HepG2 (cell line): ENCODE measurements at regions not wholly inside any gene's neighbourhood (a gene's known extent, or its start where the extent isn't known, plus 50 kb on each side); places are given as distances from the start of the nearest gene placed in this dataset.

ENCODE experiments used
- ATAC-seq: fragments of 200-7000 bp; cut with Tn5 transposase; 3 replicates; pipeline ENCODE4 v1.9.1; 2020; ENCODE audit warnings: mild to moderate bottlenecking, moderate library complexity
- BruUV-seq: library from RNA; stranded (reverse); fragments of 400-500 nt; replicated peaks from 2 replicates; lab custom pipeline; 2021; lab: Mats Ljungman, UMichigan
- CTCF ChIA-PET: fragments of 300-600 bp; formaldehyde crosslinking; extraction: SDS; loops from one replicate; lab custom pipeline; 2021; ENCODE audit warnings: low total read pairs, inconsistent platforms, low intra/inter-chr PET ratio; lab: Yijun Ruan, JAX
- POLR2A ChIA-PET: fragments of 350-600 bp; sonication (Branson Sonifier 250); formaldehyde crosslinking; loops from one replicate; lab custom pipeline; 2020; ENCODE audit warnings: antibody characterized with exemption, inconsistent platforms; lab: Yijun Ruan, JAX
- DNase-seq: peaks from one replicate; pipeline ENCODE4 v3.0.0-alpha.2; 2015; ENCODE audit warnings: low spot score
- FAIRE-seq: peaks from 3 replicates; lab custom pipeline; 2011; peaks lifted over from hg19 to GRCh38; lab: Jason Lieb, UNC
- H2AFZ ChIP-seq: one replicate; pipeline ENCODE4 v1.6.1; 2011; ENCODE audit warnings: low read length, inconsistent platforms
- H3K27ac ChIP-seq: fragments of 300-600 bp; 3 replicates; pipeline ENCODE4 v1.8.0; 2011; ENCODE audit warnings: mixed run types, mild to moderate bottlenecking, mixed read lengths, low read length, inconsistent platforms; ENCODE audit not compliant: insufficient read depth; ENCODE audit errors: extremely low read length
- H3K27me3 ChIP-seq, 2 experiments: fragments of 200-600 bp in 1 of 2; 2 replicates in 1 of 2; 3 replicates in 1 of 2; pipeline versions ENCODE4 v1.6.0 to v1.8.0; 2011; ENCODE audit warnings: low read length in 2 of 2, mild to moderate bottlenecking in 2 of 2, moderate library complexity in 2 of 2, inconsistent platforms in 1 of 2; ENCODE audit not compliant: insufficient read depth in 2 of 2, control insufficient read depth in 1 of 2
- H3K36me3 ChIP-seq, 2 experiments: fragments of 200-600 bp in 1 of 2; replicated peaks in 1 of 2; 2 replicates in 1 of 2; 3 replicates in 1 of 2; pipeline versions ENCODE4 v1.5.1 to v1.8.0; 2011; ENCODE audit warnings: low read length in 2 of 2, inconsistent platforms in 1 of 2; ENCODE audit not compliant: insufficient read depth in 2 of 2, control insufficient read depth in 1 of 2
- H3K4me1 ChIP-seq: 2 replicates; pipeline ENCODE4 v1.5.1; 2012; ENCODE audit warnings: low read length, inconsistent platforms; ENCODE audit not compliant: insufficient read depth
- H3K4me2 ChIP-seq: 2 replicates; pipeline ENCODE4 v1.6.0; 2011; ENCODE audit warnings: low read depth, low read length, inconsistent platforms
- H3K4me3 ChIP-seq, 3 experiments: fragments of 200-600 bp in 1 of 3; sonication (generic), shearing (Covaris generic) in 1 of 3; replicated peaks in 1 of 3; 2 replicates each; pipeline ENCODE4 v1.5.1; 2011 to 2016; ENCODE audit warnings: low read length in 3 of 3, inconsistent platforms in 2 of 3, low read depth in 2 of 3, mild to moderate bottlenecking in 2 of 3, control low read depth in 1 of 3, mixed read lengths in 1 of 3; ENCODE audit not compliant: insufficient read depth in 1 of 3
- H3K79me2 ChIP-seq: one replicate; pipeline ENCODE4 v1.6.1; 2011; ENCODE audit warnings: low read length, inconsistent platforms; ENCODE audit not compliant: insufficient read depth
- H3K9ac ChIP-seq: 2 replicates; pipeline ENCODE4 v1.6.0; 2011; ENCODE audit warnings: mild to moderate bottlenecking, low read depth, low read length, inconsistent platforms; ENCODE audit not compliant: insufficient read depth
- H3K9me3 ChIP-seq: 2 replicates; pipeline ENCODE4 v1.5.1; 2012; ENCODE audit warnings: mild to moderate bottlenecking, low read length
- H4K20me1 ChIP-seq: 2 replicates; pipeline ENCODE4 v1.6.0; 2011; ENCODE audit warnings: inconsistent platforms, mild to moderate bottlenecking, low read length, moderate library complexity; ENCODE audit not compliant: insufficient read depth
- IRF2 ChIP-seq: IDR thresholded peaks from 2 replicates; pipeline ENCODE4 v1.6.1; 2018; ENCODE audit warnings: missing genetic modification reagents, missing compliant biosample characterization
- RCOR2 ChIP-seq: IDR thresholded peaks from 2 replicates; pipeline ENCODE4 v1.6.1; 2016; ENCODE audit warnings: missing biosample characterization, missing genetic modification reagents
- RELA ChIP-seq: sonication (generic); formaldehyde crosslinking; IDR thresholded peaks from 2 replicates; pipeline ENCODE4 v1.4.0; 2020; ENCODE audit warnings: missing genetic modification reagents
- ZBTB38 ChIP-seq: sonication (generic); formaldehyde crosslinking; IDR thresholded peaks from 2 replicates; pipeline ENCODE4 v1.5.1; 2020; ENCODE audit warnings: mild to moderate bottlenecking, missing genetic modification reagents
- ZNF251 ChIP-seq: sonication (generic); formaldehyde crosslinking; IDR thresholded peaks from 2 replicates; pipeline ENCODE4 v1.9.0; 2021; ENCODE audit warnings: mild to moderate bottlenecking, missing genetic modification reagents
- ZNF44 ChIP-seq: sonication (generic); formaldehyde crosslinking; IDR thresholded peaks from 2 replicates; pipeline ENCODE4 v1.5.1; 2020; ENCODE audit warnings: mild to moderate bottlenecking, missing genetic modification reagents
- ZNF710 ChIP-seq: sonication (generic); formaldehyde crosslinking; IDR thresholded peaks from 2 replicates; pipeline ENCODE4 v1.5.0; 2020; ENCODE audit warnings: mild to moderate bottlenecking, missing genetic modification reagents, borderline replicate concordance
- ZNF724P ChIP-seq: sonication (generic); formaldehyde crosslinking; IDR thresholded peaks from 2 replicates; pipeline ENCODE4 v1.8.0; 2022; ENCODE audit warnings: missing genetic modification reagents, borderline replicate concordance
- ZNF746 ChIP-seq: sonication (generic); formaldehyde crosslinking; IDR thresholded peaks from 2 replicates; pipeline ENCODE4 v1.8.0; 2022; ENCODE audit warnings: mild to moderate bottlenecking, missing genetic modification reagents
- WGBS: methylation state at CpG from one replicate; pipeline ENCODE4 v1.1.6; 2017; ENCODE audit warnings: low lambda C conversion rate; 5-methylcytosine and 5-hydroxymethylcytosine counted together
- in situ Hi-C: cut with HindIII; loops from 2 replicates; pipeline ENCODE4 v1.10.0; 2017; ENCODE audit warnings: low pct_unique_long_range_greater_than_20kb; ENCODE audit not compliant: extremely low pct_ligation_motif_present
- intact Hi-C: fragments of 100-400 bp; cut with micrococcal nuclease; formaldehyde crosslinking; loops from one replicate; pipeline ENCODE4 v1.10.0; 2022; ENCODE audit not compliant: unreplicated experiment

GRCh38 chr18:10322004-10322403, 132.4 kb upstream of the APCDD1 start:
- H3K4me2 ChIP-seq = no peak overlapping the region
- ChIA-PET CTCF (no interaction called here), POLR2A (no interaction called here)
- H3K9me3 ChIP-seq = no peaks in the 10 kb centered on the region
- intact Hi-C loops (no loop called here), in situ Hi-C loops (no loop called here)
- WGBS = 27% methylated on average over 7 of the region's 7 CpGs
- no TSS peak for BruUV-seq
- no peak overlapping the region for H3K9ac ChIP-seq
- FAIRE-seq = no peak
- H3K27ac ChIP-seq = no peak overlapping the region
- H3K4me3 ChIP-seq = no peak overlapping the region
- no peak for ATAC-seq
- H3K79me2 ChIP-seq = no peaks in the 10 kb centered on the region
- no peaks in the 10 kb centered on the region for H4K20me1 ChIP-seq
- no peak overlapping the region for H2AFZ ChIP-seq
- H3K36me3 ChIP-seq = no peaks in the 10 kb centered on the region
- TF ChIP-seq ZNF44 (CRISPR knock-in tag) (no peak), RELA (CRISPR knock-in tag) (no peak), RCOR2 (CRISPR knock-in tag) (no peak), ZNF746 (CRISPR knock-in tag) (no peak), ZNF724P (CRISPR knock-in tag) (no peak), ZBTB38 (no peak), IRF2 (CRISPR knock-in tag) (no peak), ZNF710 (CRISPR knock-in tag) (no peak), ZNF251 (CRISPR knock-in tag) (no peak)
- no peak for DNase-seq
- H3K27me3 ChIP-seq = no peaks in the 10 kb centered on the region
- no peaks in the 10 kb centered on the region for H3K4me1 ChIP-seq
